Fibroblast of pulmonary artery (primary cell): ENCODE measurements at regions not wholly inside any gene's neighbourhood (a gene's known extent, or its start where the extent isn't known, plus 50 kb on each side); places are given as distances from the start of the nearest gene placed in this dataset.

ENCODE experiments used
- DNase-seq: peaks from one replicate; pipeline ENCODE4 v3.0.0-alpha.2; 2010; ENCODE audit warnings: low read depth
- H3K4me3 ChIP-seq: replicated peaks from 2 replicates; pipeline ENCODE4 v1.5.1; 2011; ENCODE audit warnings: low read depth, mild to moderate bottlenecking, control low read depth, low read length, moderate library complexity
- TF ChIP-seq, protein P1 (sequence below): IDR thresholded peaks from 2 replicates; pipeline ENCODE4 v1.5.1; 2011; ENCODE audit warnings: mild to moderate bottlenecking, control low read depth, low read length, inconsistent platforms; ENCODE audit errors: missing control alignments

DNA sequence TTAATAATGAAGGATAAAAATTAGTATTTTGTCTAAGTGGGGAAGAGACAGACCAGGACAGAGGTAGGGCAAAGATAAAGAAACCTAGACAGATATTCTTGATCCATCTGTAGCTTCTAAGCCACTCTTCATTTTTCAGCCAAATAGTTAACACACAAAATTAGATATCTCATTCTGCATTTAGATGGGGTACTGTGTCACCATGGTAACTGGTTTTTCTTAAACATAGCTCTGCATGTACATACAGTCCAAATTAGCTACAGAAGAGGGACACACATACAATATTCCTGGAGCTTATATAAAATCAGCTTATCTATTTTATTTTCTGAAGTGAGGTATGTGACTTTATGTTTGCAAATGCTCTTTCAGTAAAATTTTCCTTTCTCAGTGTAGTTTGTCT lies 393.7 kb downstream of the PPP3CA start:
- no peak for DNase-seq
- H3K4me3 ChIP-seq: no peak overlapping the region
- TF ChIP-seq, protein P1, sequence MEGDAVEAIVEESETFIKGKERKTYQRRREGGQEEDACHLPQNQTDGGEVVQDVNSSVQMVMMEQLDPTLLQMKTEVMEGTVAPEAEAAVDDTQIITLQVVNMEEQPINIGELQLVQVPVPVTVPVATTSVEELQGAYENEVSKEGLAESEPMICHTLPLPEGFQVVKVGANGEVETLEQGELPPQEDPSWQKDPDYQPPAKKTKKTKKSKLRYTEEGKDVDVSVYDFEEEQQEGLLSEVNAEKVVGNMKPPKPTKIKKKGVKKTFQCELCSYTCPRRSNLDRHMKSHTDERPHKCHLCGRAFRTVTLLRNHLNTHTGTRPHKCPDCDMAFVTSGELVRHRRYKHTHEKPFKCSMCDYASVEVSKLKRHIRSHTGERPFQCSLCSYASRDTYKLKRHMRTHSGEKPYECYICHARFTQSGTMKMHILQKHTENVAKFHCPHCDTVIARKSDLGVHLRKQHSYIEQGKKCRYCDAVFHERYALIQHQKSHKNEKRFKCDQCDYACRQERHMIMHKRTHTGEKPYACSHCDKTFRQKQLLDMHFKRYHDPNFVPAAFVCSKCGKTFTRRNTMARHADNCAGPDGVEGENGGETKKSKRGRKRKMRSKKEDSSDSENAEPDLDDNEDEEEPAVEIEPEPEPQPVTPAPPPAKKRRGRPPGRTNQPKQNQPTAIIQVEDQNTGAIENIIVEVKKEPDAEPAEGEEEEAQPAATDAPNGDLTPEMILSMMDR: no peak

DNA sequence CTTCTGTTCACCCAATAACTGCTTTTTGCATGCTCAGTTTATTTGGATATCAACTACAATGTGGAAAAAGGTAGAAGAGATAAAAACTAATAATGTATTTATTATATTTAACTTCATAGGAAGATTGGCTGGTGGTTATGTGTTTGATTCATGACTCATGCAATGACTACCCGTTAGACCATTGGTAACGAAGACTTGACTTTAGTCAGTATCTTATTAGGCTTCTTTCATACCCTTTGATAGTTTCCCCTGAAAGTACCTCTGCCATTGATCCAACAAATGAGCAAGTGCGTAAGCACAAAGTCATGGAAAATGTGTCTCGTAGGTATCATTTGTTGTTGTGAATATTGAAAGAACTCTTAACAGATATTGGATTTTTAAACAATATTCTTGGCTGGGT lies 394.7 kb downstream of the PPP3CA start:
- no peak overlapping the region for H3K4me3 ChIP-seq
- TF ChIP-seq, protein P1: no peak
- DNase-seq: no peak

DNA sequence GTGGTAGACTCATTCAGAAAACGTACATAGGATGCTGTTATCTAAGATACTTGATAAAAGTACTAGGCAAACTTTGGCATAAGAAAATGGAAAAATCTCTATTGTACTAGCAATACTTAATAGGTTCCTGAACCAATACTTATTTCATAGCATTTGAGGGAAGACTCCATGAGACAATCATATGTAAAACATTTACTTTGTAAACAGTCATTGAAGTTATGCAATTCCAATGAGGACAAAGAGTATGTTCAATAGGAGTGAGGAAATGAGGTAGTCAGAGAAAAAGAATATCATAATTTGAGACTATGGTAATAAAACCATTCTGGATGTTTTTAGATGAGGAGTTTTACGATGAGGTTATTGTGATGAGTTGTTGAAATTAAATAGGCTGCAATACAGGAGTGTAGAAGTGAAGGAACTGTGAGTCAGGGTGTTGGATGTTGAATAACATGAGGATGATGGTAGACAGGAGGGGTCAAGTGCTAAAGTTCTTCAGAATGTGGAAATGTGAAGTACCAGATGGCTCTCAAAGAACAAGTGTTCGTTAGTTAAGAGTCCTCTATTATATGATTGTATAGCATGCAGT lies 397.9 kb downstream of the PPP3CA start:
- no peak overlapping the region for H3K4me3 ChIP-seq
- DNase-seq: no peak
- TF ChIP-seq, protein P1: no peak

DNA sequence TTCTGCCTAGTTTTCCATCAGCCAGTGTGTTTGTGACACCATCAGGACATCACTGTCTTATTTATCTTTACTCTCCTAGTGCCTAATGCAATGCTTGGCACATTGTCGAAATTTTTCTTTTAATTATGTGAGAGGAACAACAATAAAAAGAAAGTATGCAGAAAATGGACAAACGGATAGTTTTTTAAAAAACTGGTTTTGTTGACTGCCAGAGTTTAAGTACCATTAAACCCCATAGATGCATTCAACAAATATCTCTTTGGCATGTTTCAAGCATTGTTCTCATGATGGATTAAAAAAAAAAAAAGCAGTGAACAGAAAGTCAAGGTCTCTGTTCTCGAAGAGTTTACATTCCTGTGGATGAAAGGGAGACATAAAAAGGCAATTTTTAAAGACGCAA lies 398.4 kb downstream of the PPP3CA start:
- TF ChIP-seq, protein P1: no peak
- no peak for DNase-seq
- H3K4me3 ChIP-seq: no peak overlapping the region

DNA sequence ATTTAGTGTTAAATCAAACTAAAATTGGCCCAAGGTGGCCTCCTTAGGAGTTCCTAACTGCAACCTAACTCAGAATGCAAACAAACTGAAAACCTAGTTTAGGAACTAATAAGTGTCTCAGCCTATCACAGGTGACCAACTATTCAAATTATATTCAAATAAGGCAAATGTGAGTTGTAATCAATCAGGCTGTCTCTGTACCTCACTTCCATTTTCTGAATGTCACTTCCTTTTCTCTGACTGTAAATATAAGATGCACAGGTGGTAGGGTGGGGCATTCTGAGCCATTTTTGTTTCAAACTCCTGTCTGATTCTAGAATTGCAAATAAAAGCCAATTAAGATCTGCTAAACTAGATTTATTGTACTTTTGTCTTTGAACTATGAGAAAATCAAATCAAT lies 401.5 kb downstream of the PPP3CA start:
- no peak for DNase-seq
- no peak overlapping the region for H3K4me3 ChIP-seq
- TF ChIP-seq, protein P1: no peak

DNA sequence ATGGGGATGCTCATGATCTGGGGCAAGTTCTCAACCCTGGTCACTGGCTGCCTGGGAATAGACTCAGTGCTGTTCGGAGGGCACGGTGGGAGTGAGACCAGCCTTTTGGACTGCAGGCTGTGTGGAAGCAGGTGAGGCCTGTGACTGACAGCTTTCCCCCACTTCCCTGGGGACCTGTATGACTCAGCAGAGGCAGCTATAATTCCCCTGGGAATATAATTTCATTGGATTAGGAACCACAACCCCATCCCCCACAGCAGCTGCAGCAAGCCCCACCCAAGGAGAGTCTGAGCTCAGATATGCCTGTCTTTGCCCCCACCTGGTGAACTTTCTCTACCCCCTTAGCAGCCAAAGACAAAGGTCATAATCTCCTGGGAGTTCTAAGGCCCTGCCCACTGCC lies 408.6 kb downstream of the PPP3CA start:
- no peak overlapping the region for H3K4me3 ChIP-seq
- DNase-seq: no peak
- TF ChIP-seq, protein P1: no peak

DNA sequence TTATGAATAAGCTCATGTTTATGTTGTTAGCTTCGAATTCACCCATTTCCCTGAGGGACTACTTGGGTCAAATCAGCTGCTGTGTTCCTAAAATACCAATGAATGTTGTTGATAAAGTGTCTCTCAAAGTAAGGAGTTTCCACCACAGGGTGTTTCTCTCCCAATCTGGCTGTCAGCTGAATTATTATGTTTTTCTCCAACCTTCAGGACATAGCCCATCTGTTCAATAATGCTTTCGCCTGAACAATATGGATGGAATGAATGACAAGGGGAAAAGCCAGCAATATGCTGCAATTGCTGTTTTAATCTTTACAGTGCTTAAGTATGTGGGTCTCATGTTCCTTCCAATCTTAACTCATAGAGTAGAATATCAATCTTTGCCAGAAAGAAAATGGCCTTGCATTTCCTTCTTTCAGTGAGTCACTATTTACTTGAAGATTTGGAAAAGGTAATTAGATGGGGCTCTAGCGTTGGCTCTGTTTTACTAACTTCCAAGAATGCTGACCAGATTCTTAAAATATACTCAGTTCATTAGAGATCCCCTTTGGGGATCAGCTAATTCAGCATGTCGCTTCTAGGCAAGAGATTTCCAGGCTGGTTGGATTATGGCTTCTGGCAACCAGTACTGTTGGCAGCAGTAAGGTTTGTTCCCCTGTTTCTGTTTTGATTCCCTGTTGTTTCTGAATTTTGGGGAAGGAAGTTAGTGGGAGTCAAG lies 410.5 kb downstream of the PPP3CA start:
- H3K4me3 ChIP-seq: no peak overlapping the region
- peak; percentile 10 for DNase-seq
- TF ChIP-seq, protein P1: no peak
